Effector memory CD8-positive, alpha-beta T cell (primary cell): ENCODE measurements at regions not wholly inside any gene's neighbourhood (a gene's known extent, or its start where the extent isn't known, plus 50 kb on each side); places are given as distances from the start of the nearest gene placed in this dataset.

Experiments
- ATAC-seq: fragments of 150-1000 bp; cut with Tn5 transposase; replicated peaks from 2 replicates; pipeline ENCODE4 v1.10.0; 2021; ENCODE audit warnings: mild to moderate bottlenecking, moderate library complexity
- DNase-seq, 3 experiments: peaks; one replicate each; pipeline ENCODE4 v3.0.0; 2021
- H3K27ac Mint-ChIP-seq, 2 donors: one replicate each; pipeline ENCODE4 v1.8.0; 2022; ENCODE audit warnings: mild to moderate bottlenecking in 2 of 2, mixed read lengths in 2 of 2, moderate library complexity in 2 of 2
- H3K27me3 Mint-ChIP-seq, 2 donors: one replicate each; pipeline ENCODE4 v1.8.0; 2022; ENCODE audit warnings: mixed read lengths in 2 of 2
- H3K36me3 Mint-ChIP-seq: one replicate; pipeline ENCODE4 v1.8.0; 2022; ENCODE audit warnings: mild to moderate bottlenecking, moderate library complexity, mixed read lengths; ENCODE audit not compliant: insufficient read depth
- H3K4me1 Mint-ChIP-seq, 2 donors: one replicate each; pipeline ENCODE4 v1.8.0; 2022; ENCODE audit warnings: low read depth in 2 of 2, mixed read lengths in 2 of 2
- H3K4me3 Mint-ChIP-seq, 2 donors: one replicate each; pipeline ENCODE4 v1.8.0; 2022; ENCODE audit warnings: mild to moderate bottlenecking in 2 of 2, mixed read lengths in 2 of 2, moderate library complexity in 2 of 2
- H3K9me3 Mint-ChIP-seq, 2 donors: one replicate each; pipeline ENCODE4 v1.8.0; 2022; ENCODE audit warnings: mixed read lengths in 2 of 2

DNA sequence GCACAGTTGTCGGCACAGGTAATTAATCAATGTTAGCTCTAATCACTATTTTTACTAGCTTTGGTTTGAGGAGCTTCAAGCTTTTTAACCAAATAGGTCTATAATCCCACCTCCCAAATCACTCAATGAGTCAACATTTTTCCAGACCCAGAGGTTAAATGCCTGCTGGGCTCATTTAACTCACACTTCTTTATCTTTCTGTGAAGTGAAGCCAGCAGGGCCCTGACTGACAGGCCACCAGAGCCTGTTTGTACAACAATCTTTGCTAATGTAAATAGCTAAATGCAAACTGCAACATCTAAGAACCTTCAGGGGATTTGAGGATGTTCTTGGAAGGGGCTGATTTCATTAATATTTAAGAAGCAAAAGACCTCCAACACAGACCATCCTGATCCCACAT is 98.4 kb upstream of the NREP start:
- H3K27ac Mint-ChIP-seq: no peak overlapping the region
- H3K36me3 Mint-ChIP-seq: no peaks in the 10 kb centered on the region
- H3K27me3 Mint-ChIP-seq: no peaks in the 10 kb centered on the region
- no peaks in the 10 kb centered on the region for H3K4me1 Mint-ChIP-seq
- no peaks in the 10 kb centered on the region for H3K9me3 Mint-ChIP-seq
- DNase-seq (no peak), ATAC-seq (no peak)
- H3K4me3 Mint-ChIP-seq: no peak overlapping the region

DNA sequence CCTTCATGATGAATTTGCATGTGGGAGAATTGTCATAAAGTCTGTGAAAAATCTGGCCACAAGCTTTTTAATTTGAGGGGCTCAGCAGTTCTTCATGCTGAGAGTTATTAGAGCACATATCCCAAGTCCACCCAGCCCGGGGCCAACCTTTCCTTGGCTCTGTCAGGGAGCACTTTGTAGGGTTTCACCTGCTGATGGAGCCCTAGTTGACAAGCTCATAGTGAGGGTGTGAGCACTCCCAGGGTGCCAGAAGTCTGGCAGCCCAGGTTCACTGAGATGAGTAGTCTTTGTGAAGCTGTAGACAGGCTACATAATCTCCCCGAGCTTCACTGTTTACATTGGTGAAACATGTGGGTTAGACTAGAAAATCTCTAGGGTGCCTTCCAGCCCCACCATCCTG is 97.2 kb upstream of the NREP start:
- Mint-ChIP-seq H3K4me1 (no peaks in the 10 kb centered on the region), H3K9me3 (no peaks in the 10 kb centered on the region), H3K4me3 (no peak overlapping the region), H3K36me3 (no peaks in the 10 kb centered on the region), H3K27me3 (no peaks in the 10 kb centered on the region), H3K27ac (no peak overlapping the region)
- no peak for ATAC-seq
- DNase-seq: no peak

DNA sequence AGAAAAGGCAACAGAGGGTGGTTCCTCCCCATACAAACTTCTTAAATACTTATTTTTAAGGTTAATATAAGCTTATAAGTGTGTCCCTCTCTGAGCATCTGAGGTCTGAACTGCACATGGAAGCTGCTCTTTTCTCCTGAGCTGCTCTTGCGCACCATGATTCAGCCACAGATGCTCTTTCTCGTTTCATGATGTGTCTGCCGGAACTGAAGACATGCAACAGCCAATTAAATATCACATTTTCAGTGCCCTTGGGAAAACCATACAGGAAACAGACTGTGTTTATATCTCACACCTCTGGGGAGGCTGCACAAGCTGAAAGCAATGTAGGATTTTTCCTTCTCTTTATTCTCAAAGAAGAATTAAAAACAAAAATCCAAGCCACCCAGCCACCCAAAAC is 96.8 kb upstream of the NREP start:
- H3K27me3 Mint-ChIP-seq: no peaks in the 10 kb centered on the region
- no peaks in the 10 kb centered on the region for H3K36me3 Mint-ChIP-seq
- no peaks in the 10 kb centered on the region for H3K4me1 Mint-ChIP-seq
- H3K27ac Mint-ChIP-seq: no peak overlapping the region
- ATAC-seq: no peak
- H3K9me3 Mint-ChIP-seq: no peaks in the 10 kb centered on the region
- DNase-seq: no peak
- no peak overlapping the region for H3K4me3 Mint-ChIP-seq

DNA sequence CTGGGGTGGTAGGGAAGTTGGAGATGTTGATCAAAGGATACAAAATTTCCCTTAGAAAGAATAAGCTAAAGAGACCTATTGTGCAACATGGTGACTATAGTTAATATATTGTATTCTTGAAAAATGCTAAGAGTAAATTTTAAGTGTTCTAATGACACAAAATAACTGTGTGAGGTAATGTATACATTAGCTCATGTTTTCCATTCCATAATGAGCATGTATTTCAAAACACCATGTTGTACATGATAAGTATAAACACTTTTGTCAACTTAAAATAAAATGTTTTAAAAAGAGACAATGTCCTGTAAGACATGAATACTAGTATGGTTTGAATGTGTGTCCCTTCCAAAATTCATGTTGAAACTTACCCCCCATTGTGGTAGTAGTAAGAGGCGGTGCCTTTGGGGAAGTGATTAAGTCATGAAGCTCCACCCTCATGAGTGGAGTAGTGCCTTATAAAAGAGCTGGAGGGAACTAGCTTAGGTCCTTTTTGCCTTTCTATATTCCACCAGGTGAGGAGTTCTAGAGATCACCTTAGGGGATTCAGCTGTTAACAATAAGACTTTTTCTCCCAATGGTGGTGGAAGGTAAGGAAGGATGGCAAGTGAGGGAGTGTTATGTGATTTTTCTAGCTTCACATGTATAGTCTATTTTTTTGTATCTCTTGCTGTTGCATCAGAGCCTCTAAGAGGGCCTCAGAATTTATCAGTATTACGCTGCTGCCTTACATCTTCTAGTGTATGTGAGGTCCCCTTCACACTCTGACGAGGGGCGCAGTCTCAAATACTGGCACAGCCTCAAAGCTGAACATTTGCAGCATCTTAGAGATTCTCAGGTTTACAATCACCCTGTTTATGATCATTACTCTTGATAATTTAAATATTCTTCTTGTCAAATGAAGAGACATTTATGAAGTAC is 94.9 kb upstream of the NREP start:
- DNase-seq (no peak), ATAC-seq (no peak)
- Mint-ChIP-seq H3K9me3 (no peaks in the 10 kb centered on the region), H3K4me1 (no peaks in the 10 kb centered on the region), H3K36me3 (no peaks in the 10 kb centered on the region), H3K4me3 (no peak overlapping the region), H3K27me3 (no peaks in the 10 kb centered on the region), H3K27ac (no peak overlapping the region)

DNA sequence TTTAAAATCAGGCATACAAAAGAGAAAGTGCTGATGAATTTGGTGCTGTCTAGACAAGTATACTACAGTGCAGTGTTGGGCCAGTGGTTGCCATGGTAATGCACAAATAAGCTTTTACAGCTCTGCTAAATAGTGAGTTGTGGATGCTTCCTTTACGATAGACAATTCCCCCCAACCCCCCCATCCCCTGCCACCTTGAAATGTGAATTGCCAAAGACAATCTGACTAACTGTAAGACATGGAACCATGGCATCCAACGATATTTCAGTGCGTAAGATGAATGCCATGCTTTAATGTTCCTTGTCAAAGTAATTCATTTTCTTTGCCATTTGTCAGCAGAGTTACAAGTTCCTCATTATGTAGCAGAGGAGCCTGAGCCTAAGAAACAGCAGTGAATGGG is 91.5 kb upstream of the NREP start:
- Mint-ChIP-seq H3K4me1 (no peaks in the 10 kb centered on the region), H3K9me3 (no peaks in the 10 kb centered on the region), H3K27me3 (peaks cover 0 to 4% of the 10 kb centered on the region in 2 donors), H3K4me3 (no peak overlapping the region), H3K36me3 (no peaks in the 10 kb centered on the region), H3K27ac (no peak overlapping the region)
- no peak for ATAC-seq
- DNase-seq: no peak

DNA sequence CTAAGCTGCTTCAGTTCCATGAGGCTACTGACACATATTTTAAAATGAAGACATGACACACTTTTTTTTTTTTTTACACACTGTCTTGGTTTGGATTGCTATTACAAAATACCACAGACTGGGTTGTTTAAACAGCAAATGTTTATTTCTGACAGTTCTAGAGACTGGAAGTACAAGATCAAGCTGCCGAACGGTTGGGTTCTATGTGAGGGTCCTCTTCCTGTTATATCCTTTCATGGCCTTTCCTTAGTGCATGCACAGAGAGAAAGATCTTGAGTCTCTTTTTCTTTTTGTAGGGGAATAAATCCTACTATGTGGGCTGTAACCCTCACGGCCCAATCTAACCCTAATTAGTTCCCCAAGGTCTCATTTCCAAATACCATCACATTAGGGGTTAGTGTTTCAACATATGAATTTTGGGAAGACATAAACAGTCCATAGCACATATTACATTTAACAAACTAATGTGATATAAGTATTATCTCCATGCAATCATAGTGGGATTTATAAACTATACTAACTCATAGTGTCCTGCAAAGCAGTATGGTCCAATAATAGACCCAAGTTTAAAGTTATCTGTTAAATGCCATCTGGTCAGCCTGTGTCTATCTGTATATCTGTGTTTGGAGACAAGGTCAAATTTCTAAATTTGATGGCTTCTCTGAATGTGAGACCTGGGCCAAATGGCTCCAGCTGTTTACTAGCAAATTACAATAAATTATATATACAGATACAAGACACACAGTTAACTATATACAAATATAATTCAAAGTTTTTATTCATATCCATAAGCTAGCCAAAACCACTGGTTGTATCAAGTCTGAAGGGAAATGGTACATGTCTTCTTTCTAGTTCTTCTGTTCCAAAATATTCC is 90.3 kb upstream of the NREP start:
- H3K36me3 Mint-ChIP-seq: no peaks in the 10 kb centered on the region
- H3K4me1 Mint-ChIP-seq: no peaks in the 10 kb centered on the region
- no peak overlapping the region for H3K27ac Mint-ChIP-seq
- H3K27me3 Mint-ChIP-seq: peaks cover 0 to 11% of the 10 kb centered on the region in 2 donors
- no peak overlapping the region for H3K4me3 Mint-ChIP-seq
- no peak for DNase-seq
- H3K9me3 Mint-ChIP-seq: no peaks in the 10 kb centered on the region
- ATAC-seq: no peak

DNA sequence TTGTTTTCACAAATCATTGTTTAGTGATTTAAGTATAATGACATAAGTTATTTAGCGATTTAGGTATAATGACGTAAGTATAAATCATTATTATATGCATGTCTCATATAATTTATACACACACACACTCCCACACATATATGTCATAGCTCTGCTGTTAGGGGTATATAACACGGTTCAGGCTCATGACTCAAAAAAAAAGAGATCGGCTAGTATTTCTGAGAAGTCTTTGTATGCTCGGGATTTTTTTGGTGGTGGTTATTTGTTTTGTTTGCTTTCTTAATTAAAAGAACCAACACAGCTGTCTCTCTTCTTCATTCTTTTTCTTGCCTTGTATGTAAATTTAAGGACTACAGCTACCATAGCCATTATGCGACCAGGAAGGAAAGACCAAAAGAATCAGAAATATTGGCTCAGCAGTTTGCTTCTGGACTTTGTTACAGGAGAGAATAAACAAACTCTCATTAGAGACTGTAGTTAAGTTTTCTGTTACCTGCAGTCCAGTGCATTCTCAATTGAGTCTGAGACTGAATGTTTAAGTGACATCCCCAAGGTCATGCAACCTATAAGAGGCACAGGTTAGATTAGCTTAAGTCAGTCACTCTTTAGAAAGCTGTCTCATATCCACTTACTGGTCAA is 83.2 kb upstream of the NREP start:
- ATAC-seq: no peak
- H3K9me3 Mint-ChIP-seq: peaks cover 0 to 1% of the 10 kb centered on the region in 2 donors
- DNase-seq: no peak
- no peaks in the 10 kb centered on the region for H3K36me3 Mint-ChIP-seq
- peaks cover 0 to 11% of the 10 kb centered on the region in 2 donors for H3K27me3 Mint-ChIP-seq
- no peak overlapping the region for H3K27ac Mint-ChIP-seq
- no peaks in the 10 kb centered on the region for H3K4me1 Mint-ChIP-seq
- H3K4me3 Mint-ChIP-seq: no peak overlapping the region

DNA sequence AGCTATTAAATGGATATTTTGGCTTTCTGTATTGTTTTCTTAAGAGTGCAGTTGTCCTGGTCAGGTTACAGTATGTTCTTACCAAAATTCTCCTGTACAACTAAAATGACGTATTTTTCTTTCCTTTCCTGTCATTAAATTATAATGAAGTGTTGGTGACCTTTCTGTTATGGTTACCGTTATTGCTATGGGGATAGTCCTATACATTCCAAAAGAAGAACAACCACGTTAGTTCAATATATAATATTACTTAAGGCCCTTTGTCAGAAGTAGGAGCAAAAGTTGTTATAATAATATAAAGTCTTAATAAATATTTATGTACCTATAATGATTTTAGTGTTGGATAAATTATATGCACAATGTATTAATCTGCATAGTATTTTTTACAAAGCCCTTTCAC is 82.4 kb upstream of the NREP start:
- no peaks in the 10 kb centered on the region for H3K36me3 Mint-ChIP-seq
- no peak overlapping the region for H3K4me3 Mint-ChIP-seq
- no peak overlapping the region for H3K27ac Mint-ChIP-seq
- DNase-seq (no peak), ATAC-seq (no peak)
- H3K27me3 Mint-ChIP-seq: peaks cover 0 to 11% of the 10 kb centered on the region in 2 donors
- H3K4me1 Mint-ChIP-seq: no peaks in the 10 kb centered on the region
- H3K9me3 Mint-ChIP-seq: peaks cover 0 to 1% of the 10 kb centered on the region in 2 donors

DNA sequence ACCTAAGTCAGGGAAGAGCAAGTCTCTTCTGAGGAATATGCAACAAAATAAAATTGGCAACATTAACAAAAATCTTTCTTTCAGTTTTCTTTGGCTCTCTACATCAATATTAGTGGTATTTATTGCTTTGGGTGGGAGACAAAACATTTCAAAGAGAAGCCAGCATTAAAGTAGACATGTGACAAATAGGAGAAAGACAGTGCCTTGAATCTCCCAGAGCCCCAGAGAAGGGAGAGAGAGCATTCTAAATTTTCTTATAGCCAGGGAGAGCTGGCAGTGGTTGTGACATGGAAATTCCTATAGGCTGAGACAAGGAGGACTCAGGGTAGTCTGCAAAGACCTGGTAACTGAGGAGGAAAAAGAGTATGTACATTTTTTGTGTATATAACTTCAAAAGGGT is 79.4 kb upstream of the NREP start:
- no peaks in the 10 kb centered on the region for H3K4me1 Mint-ChIP-seq
- ATAC-seq: no peak
- no peak overlapping the region for H3K27ac Mint-ChIP-seq
- no peak for DNase-seq
- no peak overlapping the region for H3K4me3 Mint-ChIP-seq
- no peaks in the 10 kb centered on the region for H3K36me3 Mint-ChIP-seq
- H3K27me3 Mint-ChIP-seq: no peaks in the 10 kb centered on the region
- H3K9me3 Mint-ChIP-seq: peaks cover 0 to 1% of the 10 kb centered on the region in 2 donors

DNA sequence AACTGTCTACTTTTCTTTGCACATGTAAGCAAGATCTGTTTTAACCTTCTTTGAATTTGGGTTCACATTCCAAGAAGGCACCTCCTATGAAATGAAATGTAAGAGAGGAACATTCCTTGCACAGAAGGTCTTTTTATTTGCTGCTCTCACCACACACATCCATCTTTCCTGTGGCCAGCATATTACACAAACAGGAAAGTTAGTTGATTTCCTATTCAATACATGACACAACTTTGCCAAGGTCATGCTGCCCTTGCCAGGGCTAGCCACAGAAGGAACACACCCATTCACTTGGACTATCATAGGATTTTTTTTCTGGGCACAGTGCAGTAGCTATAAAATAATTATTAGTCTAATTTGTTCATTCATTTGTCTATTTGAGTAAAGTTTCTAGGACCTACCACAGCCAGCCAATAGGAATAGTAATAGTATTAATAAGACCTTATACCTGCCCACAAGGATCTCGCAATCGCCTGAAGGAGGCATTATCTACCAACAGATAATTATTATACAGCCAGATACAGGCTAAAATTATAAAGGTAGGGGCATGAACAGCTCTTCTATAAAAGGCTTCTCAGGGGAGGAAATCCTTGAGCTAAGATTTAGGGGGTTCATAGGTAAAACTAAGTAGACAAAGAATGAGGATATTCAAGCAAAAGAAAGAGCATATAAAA is 78.1 kb upstream of the NREP start:
- DNase-seq: no peak

DNA sequence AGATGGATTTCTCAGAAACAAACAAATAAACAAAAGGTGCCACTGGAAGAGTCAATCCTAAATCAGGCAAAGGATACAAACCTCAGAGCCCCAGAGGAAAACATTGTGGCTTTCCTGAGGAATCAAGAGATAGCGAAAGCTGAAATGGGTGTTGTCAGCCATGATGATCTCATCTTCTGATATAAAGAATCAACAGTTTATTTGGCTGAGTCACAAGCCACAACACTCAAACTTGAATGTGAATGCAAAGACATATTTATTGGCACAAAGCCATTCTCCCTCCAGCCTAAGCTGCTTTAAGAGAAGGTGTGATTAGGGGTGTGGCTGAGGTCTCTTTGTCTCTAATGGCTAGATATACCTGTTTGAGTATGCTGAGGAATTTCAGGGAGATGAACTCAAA is 73.3 kb upstream of the NREP start:
- Mint-ChIP-seq H3K27ac (no peak overlapping the region), H3K36me3 (no peaks in the 10 kb centered on the region), H3K4me3 (no peak overlapping the region), H3K4me1 (no peaks in the 10 kb centered on the region), H3K27me3 (no peaks in the 10 kb centered on the region), H3K9me3 (peaks cover 0 to 4% of the 10 kb centered on the region in 2 donors)
- ATAC-seq (no peak), DNase-seq (no peak)

More for the DNA sequence above, 78.1 kb upstream of the NREP start:
- H3K27me3 Mint-ChIP-seq: no peaks in the 10 kb centered on the region
- peaks cover 0 to 3% of the 10 kb centered on the region in 2 donors for H3K9me3 Mint-ChIP-seq
- no peaks in the 10 kb centered on the region for H3K36me3 Mint-ChIP-seq
- H3K4me1 Mint-ChIP-seq: no peaks in the 10 kb centered on the region
- no peak overlapping the region for H3K4me3 Mint-ChIP-seq
- ATAC-seq: no peak
- no peak overlapping the region for H3K27ac Mint-ChIP-seq

DNA sequence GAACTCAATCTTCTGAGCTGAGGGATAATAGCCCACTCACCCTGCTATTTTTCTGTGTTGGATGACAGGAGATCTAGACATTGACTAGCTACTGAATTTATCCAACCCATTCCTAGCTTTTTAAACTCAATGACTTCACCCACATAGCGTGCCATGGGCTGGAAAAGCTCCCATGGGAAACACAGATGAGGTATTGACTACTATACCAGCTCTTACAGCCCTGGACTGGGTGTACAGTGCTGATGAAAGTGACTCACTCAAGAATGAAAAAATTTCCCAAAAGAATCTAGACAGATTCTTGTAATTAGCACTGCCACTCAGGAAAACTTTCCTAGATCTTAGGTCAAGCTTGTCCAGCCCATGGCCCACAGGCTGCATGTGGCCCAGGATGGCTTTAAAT is 72.7 kb upstream of the NREP start:
- no peaks in the 10 kb centered on the region for H3K36me3 Mint-ChIP-seq
- H3K27ac Mint-ChIP-seq: no peak overlapping the region
- ATAC-seq (no peak), DNase-seq (no peak)
- no peaks in the 10 kb centered on the region for H3K4me1 Mint-ChIP-seq
- no peaks in the 10 kb centered on the region for H3K27me3 Mint-ChIP-seq
- H3K4me3 Mint-ChIP-seq: no peak overlapping the region
- H3K9me3 Mint-ChIP-seq: peaks cover 0 to 4% of the 10 kb centered on the region in 2 donors

DNA sequence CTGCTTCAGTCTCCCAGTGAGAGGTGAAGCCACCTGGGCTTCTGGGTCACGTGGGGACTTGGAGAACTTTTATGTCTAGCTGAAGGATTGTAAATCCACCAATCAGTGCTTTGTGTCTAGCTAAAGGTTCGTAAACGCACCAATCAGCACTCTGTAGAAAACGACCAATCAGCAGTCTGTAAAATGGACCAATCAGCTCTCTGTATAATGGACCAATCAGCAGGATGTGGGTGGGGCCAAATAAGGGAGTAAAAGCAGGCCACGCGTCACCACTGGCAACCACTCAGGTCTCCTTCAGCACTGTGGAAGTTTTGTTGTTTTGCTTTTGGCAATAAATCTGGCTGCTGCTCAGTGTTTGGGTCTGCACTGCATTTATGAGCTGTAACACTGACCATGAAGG is 69.1 kb upstream of the NREP start:
- H3K4me1 Mint-ChIP-seq: no peaks in the 10 kb centered on the region
- no peak overlapping the region for H3K4me3 Mint-ChIP-seq
- no peaks in the 10 kb centered on the region for H3K27me3 Mint-ChIP-seq
- no peak overlapping the region for H3K27ac Mint-ChIP-seq
- DNase-seq (no peak), ATAC-seq (no peak)
- H3K9me3 Mint-ChIP-seq: peaks cover 0 to 4% of the 10 kb centered on the region in 2 donors
- H3K36me3 Mint-ChIP-seq: no peaks in the 10 kb centered on the region
